ENCODE measurements at regions not wholly inside any gene's neighbourhood (a gene's known extent, or its start where the extent isn't known, plus 50 kb on each side); places are given as distances from the start of the nearest gene placed in this dataset.

DNA sequence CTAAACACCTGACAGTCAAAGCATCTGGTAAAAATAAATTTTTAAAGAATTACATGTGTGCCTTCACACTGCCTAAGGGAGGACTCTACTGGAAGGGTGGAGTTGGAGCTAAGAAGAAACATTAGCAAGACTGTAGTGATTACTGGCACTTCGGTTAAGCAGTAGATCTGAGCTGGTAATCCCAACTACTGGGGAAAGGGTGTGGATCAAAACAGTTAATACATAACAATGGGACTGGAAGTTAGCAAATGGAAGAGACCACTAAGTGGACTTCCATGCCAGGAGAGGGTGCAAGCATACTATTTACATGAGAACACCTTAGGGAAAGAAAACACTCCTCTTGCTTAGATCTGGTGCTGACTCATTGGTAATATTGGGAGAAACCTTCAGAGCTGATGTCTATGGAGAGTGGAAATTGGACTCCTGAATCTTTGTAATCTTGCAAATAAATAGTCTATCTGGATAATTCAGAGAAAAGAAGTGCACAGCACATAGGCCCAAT, 519.6 kb upstream of the LINC00305 start:
- TF ChIP-seq, protein P1, sequence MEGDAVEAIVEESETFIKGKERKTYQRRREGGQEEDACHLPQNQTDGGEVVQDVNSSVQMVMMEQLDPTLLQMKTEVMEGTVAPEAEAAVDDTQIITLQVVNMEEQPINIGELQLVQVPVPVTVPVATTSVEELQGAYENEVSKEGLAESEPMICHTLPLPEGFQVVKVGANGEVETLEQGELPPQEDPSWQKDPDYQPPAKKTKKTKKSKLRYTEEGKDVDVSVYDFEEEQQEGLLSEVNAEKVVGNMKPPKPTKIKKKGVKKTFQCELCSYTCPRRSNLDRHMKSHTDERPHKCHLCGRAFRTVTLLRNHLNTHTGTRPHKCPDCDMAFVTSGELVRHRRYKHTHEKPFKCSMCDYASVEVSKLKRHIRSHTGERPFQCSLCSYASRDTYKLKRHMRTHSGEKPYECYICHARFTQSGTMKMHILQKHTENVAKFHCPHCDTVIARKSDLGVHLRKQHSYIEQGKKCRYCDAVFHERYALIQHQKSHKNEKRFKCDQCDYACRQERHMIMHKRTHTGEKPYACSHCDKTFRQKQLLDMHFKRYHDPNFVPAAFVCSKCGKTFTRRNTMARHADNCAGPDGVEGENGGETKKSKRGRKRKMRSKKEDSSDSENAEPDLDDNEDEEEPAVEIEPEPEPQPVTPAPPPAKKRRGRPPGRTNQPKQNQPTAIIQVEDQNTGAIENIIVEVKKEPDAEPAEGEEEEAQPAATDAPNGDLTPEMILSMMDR (IDR thresholded peaks at IDR 0.05), result no peak
- DNase-seq, result no peak
- intact Hi-C loops (cut with DNase I, micrococcal nuclease), result no loop called here
- no peak overlapping the region for H3K4me3 ChIP-seq
- no peaks in the 10 kb centered on the region for H3K36me3 ChIP-seq (ENCODE audit: low read depth)
- ATAC-seq, result peak; percentile 35
- H3K4me1 ChIP-seq (ENCODE audit: low read depth), result no peaks in the 10 kb centered on the region
- no peaks in the 10 kb centered on the region for H3K9me3 ChIP-seq

DNA sequence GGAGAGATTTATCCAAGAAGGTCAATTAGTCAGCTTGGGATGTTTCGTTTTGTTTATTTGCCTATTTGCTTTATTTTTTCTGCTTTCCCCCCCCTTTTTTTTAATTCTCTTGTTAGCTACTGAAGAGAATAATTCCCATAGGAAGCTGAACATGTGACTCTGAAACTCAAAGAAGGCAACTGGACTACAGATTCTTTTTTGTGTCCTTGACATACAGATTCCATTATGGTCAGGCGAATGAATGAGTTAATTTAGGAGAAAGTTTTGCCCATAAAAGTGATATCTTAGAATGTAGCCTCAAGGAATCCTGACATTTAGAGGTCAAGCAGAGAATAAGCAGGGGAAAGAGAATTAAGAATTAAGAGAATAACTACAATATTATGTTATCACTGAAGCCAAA, 514.2 kb upstream of the LINC00305 start:
- intact Hi-C loops (cut with DNase I, micrococcal nuclease), result no loop called here
- H3K4me1 ChIP-seq (ENCODE audit: low read depth), result no peaks in the 10 kb centered on the region
- TF ChIP-seq, protein P1 (IDR thresholded peaks at IDR 0.05), result no peak

DNA sequence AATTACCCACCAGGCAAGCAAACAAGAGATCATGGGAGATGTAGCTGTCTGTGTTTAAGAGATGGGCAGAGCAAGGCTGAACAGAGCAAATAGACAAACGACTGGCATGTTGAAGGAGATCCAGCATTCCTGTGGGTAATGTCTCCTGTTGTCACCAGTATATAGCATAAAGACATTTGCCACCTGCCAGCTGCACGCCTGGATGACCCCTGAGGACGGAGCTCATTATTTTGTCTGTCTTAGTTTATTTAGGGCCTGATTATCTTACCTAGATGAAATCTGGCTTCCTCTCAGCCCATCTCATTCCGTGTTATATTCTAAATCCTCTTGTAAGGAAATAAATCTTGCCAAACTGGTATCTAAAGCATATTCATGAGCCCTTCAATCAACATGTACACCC, 510.3 kb upstream of the LINC00305 start:
- H3K9me3 ChIP-seq, result no peaks in the 10 kb centered on the region
- intact Hi-C loops (cut with DNase I, micrococcal nuclease), result no loop called here
- H3K4me1 ChIP-seq (ENCODE audit: low read depth), result no peaks in the 10 kb centered on the region
- DNase-seq (no peak), ATAC-seq (no peak)
- H3K36me3 ChIP-seq (ENCODE audit: low read depth), result no peaks in the 10 kb centered on the region
- TF ChIP-seq, protein P1 (IDR thresholded peaks at IDR 0.05), result no peak
- H3K4me3 ChIP-seq, result no peak overlapping the region

More for the DNA sequence above, 514.2 kb upstream of the LINC00305 start:
- H3K9me3 ChIP-seq, result no peaks in the 10 kb centered on the region
- ATAC-seq, result no peak
- no peak for DNase-seq
- no peaks in the 10 kb centered on the region for H3K36me3 ChIP-seq (ENCODE audit: low read depth)
- H3K4me3 ChIP-seq, result no peak overlapping the region

DNA sequence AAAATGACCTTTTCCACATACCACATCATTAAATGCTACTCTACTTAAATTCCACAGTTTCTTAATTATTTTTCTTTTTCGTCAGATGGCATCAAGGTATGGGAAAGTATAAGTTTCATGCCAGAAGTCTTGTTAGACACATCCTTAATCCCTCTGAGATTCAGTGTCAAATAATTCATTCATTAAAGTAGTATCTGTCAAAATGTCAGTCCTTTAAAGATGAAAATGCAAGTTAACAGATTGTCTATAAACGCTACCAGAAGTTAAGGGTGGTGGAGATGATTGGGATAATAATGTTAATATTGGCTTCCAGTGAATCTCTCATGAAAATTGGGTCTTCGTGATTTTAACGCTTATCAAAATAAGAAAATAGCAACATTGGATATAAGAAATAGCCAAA, 504.2 kb upstream of the LINC00305 start:
- intact Hi-C loops (cut with DNase I, micrococcal nuclease), result no loop called here
- DNase-seq, result no peak
- no peaks in the 10 kb centered on the region for H3K9me3 ChIP-seq

DNA sequence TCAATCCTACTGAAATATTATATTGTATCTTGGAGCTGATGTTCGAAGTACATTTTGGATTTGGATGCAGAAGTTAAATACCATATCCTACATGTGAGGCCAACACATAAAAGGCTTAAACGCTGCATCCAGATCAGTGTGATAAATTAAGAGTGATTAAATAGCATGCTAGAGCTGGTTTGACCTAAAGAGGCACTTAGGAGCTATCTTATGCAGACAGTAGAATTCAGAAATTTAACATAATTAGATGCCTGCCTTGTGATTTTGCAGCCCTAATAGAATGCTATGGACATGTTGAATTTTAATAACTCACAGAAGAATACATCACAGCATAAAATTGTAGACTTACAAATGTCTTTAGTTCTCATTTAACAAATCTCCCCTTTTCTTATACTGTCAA, 501.2 kb upstream of the LINC00305 start:
- no peak overlapping the region for H3K4me3 ChIP-seq
- H3K4me1 ChIP-seq (ENCODE audit: low read depth), result no peaks in the 10 kb centered on the region
- intact Hi-C loops (cut with DNase I, micrococcal nuclease), result no loop called here
- no peak for DNase-seq
- H3K9me3 ChIP-seq, result peaks cover 13% of the 10 kb centered on the region
- ATAC-seq, result no peak
- TF ChIP-seq, protein P1 (IDR thresholded peaks at IDR 0.05), result no peak
- no peaks in the 10 kb centered on the region for H3K36me3 ChIP-seq (ENCODE audit: low read depth)

More for the DNA sequence above, 504.2 kb upstream of the LINC00305 start:
- TF ChIP-seq, protein P1 (IDR thresholded peaks at IDR 0.05), result no peak
- H3K4me3 ChIP-seq, result no peak overlapping the region
- no peaks in the 10 kb centered on the region for H3K36me3 ChIP-seq (ENCODE audit: low read depth)
- no peak for ATAC-seq
- H3K4me1 ChIP-seq (ENCODE audit: low read depth), result no peaks in the 10 kb centered on the region

DNA sequence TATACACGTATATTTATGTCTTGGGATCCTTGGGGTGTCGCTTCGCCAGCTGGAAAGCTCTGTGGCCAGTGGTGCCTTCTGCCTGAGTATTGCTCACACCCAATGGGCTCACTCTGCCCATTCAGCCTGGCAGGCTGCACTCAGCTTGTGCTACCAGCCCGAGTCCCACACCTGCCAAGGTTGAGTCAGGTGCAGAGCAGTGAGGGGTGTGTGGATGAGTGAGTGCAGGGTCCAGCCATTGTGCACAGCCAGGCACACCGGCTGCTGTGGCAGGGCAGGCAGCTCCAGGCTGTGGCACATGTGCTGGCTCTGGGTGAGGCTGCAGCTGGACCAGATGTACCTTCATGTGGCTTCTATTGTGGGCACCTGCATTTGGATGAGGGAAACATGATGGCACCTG, 496.9 kb upstream of the LINC00305 start:
- peaks cover 13% of the 10 kb centered on the region for H3K9me3 ChIP-seq
- intact Hi-C loops (cut with DNase I, micrococcal nuclease), result no loop called here
- ATAC-seq, result no peak

More for the DNA sequence above, 496.9 kb upstream of the LINC00305 start:
- no peak for DNase-seq
- TF ChIP-seq, protein P1 (IDR thresholded peaks at IDR 0.05), result no peak
- H3K4me1 ChIP-seq (ENCODE audit: low read depth), result no peaks in the 10 kb centered on the region
- H3K4me3 ChIP-seq, result no peak overlapping the region
- H3K36me3 ChIP-seq (ENCODE audit: low read depth), result no peaks in the 10 kb centered on the region

Measured in mucosa of descending colon (tissue), 3 donors.